Kidney glomerular epithelial cell (primary cell): ENCODE measurements at regions not wholly inside any gene's neighbourhood (a gene's known extent, or its start where the extent isn't known, plus 50 kb on each side); places are given as distances from the start of the nearest gene placed in this dataset.
A peak's percentile ranks its signal among the peaks of the same experiment; 100 is the strongest.
"Not testable (repeated sequence)": the region's sequence is repeated elsewhere in the genome, so short reads cannot be mapped to it uniquely, and the experiment has no call there.

Experiments
- DNase-seq: peaks from one replicate; lab custom pipeline; 2025; lab: John Stamatoyannopoulos, UW

DNA sequence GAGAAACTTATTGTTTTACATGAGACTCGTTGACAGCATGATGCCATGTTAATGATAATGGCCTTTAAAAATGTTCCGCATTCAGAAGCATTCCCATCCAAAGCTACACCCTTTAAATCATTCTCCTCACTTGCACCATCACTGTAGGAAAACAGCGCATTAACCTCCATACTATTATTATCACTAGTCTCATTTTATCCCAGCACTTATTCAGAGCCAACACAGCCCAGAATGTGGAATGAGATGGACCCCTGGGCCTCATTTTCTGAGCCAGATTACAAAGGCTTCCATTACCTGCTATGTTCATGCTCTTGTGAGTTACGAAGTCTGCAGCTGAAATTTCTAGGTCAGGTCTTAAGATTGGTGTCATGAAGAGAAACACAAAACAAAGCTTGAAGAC is 159.4 kb downstream of the HS3ST3A1 start:
- DNase-seq: no peak

DNA sequence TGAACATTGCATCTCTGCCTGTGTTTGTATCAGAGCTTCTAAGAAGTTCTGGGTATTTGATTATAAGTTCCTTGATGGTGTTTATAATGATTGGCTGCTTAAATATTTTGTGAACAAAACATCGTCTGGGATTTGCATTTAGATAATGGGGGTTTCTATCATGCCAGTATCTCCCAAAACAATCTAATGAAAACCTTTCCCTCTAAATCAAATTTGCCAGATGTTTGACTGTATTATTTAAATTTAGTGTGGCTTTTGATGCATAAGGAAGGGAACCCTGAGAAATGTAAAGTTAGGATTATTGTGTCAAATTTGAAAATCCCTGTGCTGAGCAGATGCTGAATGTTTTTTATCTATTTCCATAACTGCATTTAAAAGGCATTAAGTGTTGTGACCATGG is 159.9 kb downstream of the HS3ST3A1 start:
- DNase-seq: no peak

GRCh38 chr17:13437966-13438779 is 163.6 kb downstream of the HS3ST3A1 start:
- peak; percentile 56 for DNase-seq

DNA sequence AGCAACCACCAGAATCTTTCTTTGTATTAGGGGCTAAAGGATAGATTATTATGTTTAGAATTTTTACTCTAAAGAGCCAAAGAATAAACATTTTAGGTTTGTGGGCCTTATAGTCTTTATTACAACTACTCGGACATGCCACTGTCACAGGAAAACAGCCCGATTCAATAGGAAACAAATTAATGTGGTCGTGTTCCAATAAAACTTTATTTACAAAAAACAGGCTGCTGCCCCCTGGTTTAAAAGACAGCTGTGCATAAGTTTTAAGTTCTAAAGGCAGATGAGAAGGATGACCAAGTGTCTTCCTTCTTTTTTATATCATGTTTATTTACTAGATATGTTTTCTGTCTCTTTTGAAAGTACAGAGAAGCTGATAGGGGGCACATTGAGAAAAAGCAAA is 166.5 kb downstream of the HS3ST3A1 start:
- no peak for DNase-seq

DNA sequence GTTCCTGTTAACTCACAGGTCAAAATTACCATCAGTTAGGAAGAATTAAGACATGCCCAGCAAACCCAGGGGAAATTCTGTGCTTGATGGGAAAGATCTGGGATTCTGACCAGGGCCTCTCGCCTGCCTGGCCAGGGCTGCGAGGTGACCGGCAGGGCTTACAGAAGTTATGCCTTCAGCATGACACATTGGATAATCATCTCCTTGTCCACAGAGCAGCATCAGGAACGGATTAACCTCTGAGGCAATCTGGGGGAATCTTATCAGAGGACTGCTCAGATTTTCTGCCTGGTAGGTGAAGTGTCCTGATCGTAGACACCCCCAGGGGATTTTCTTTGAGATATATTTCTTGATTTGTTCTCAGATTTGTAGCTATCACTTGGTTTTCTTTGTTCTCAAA is 172.5 kb downstream of the HS3ST3A1 start:
- no peak for DNase-seq

DNA sequence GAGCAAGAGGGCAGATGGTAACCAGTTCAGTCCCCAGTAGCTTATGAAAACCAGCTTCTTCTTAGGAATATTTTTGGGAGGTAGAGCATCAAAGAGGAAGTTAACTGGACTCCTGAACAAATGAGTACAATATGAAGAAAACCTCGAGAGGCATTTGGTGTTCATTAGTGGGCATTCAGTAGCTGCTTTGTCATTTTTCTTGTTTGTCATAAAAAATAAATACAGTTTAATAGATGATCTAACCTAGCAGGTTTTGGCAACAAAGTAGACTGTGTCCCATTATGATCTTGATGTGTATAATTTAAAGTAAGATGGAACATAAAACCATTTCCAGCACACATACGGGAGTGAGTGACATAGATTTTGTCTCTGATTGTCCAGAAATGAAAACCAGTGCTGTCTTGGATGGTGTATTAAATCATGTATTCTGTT is 173.1 kb downstream of the HS3ST3A1 start:
- DNase-seq: no peak

DNA sequence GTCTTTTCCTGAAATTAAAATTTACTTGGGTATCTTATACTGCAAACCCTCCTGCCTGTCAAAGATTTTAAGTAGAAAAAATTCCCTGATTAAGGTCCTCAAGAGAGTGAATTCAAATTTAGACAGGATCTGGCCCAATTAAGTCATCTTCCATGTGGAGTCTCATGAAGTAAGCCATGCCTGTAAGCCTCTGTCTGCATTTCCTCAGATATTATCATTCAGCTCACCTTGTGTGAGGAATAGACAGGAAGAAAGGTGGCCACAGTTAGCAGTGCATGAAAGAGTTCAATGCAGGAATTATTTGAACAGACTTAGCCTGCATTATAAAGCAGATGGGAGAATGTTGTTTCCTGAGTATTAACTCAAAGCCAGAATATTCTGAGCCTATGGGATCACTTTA is 174.7 kb downstream of the HS3ST3A1 start:
- no peak for DNase-seq

- DNase-seq: no peak
Observed at GRCh38 chr17:13425390-13425789, 176.3 kb downstream of the HS3ST3A1 start.

- no peak for DNase-seq
Observed at GRCh38 chr17:13421581-13422130, 180.1 kb downstream of the HS3ST3A1 start.

GRCh38 chr17:13420878-13421277 is 180.9 kb downstream of the HS3ST3A1 start:
- DNase-seq: no peak

- no peak for DNase-seq
Observed at GRCh38 chr17:13420418-13420826, 181.3 kb downstream of the HS3ST3A1 start.

- no peak for DNase-seq
Observed at GRCh38 chr17:13419676-13420075, 182.1 kb downstream of the HS3ST3A1 start.

GRCh38 chr17:13418891-13419290 is 182.8 kb downstream of the HS3ST3A1 start:
- no peak for DNase-seq

DNA sequence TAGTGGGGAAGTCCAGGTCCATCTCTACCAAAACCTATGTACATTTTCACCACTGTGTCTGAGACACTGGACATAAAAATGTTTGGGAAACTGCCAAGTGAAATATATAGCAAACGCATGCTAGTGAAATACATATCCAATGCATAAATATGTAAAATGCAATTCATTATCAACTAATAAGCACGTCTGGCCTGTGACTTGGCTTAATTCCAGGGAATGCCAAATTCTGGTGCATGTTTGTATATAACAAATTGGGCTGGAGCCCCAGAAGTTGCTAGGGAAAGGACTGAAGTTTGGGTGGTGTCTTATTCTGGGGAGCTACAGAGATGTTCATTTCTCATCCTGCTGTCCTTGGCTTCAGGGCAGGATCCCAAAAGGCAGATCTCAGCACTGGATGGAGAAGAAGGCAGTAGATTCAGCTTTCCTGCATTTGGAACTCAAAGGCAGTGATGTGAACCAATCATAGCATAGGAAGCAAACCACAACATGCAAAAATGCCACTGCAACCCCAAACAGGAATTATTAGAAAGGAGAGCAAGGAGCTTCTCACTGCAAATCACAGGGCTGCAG is 184.3 kb downstream of the HS3ST3A1 start:
- no peak for DNase-seq

GRCh38 chr17:13416748-13417363 is 184.9 kb downstream of the HS3ST3A1 start:
- DNase-seq: no peak

- no peak for DNase-seq
Observed at GRCh38 chr17:13415871-13416416, 185.8 kb downstream of the HS3ST3A1 start.

DNA sequence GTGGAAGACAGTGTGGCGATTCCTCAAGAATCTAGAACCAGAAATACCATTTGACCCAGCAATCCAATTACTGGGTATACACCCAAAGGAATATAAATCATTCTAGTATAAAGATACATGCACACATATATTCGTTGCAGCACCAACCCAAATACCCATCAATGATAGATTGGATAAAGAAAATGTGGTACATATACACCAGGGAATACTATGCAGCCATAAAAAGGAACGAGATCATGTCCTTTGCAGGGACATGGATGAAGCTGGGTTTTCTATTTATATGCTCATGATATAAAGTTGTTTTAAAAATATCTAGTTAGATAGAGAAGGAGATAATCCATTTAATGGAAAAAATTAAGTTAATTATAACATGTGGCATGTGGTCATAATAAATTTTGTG is 186.5 kb downstream of the HS3ST3A1 start:
- DNase-seq: not testable (repeated sequence)

DNA sequence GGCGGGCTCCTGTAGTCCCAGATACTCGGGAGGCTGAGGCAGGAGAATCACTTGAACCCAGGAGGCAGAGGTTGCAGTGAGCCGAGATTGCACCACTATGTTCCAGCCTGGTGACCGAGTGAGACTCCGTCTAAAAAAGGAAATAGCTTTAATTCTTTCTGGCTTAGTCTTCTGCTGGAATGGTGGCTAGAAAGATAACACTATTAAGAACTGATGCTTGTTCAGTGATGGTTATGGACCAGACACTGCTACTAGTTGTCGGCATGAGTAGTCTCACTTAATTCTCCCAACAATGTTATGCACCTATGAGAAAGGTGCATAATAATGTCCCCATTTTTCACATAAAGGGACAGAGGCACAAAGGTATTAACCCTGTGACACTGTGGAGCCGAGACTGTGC is 188.7 kb downstream of the HS3ST3A1 start:
- DNase-seq: no peak

DNA sequence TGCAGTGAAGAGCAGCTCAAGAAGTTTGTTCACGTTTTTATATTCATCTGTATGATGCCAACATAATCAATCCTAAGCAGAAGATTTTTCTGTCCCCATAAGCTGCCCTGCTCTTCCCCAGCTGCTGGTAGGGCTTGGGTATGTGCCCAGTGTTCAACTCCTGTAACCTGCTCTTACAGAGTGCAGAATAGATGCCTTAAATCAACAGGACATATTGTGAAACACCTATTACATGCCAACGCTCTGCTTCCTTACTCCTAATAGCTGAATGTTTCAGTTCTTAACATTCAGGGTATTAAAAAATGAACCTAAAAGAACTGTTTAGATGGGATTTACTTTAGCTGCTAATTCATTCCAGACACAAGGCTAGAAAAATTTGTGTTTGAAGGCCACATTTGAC is 190.9 kb downstream of the HS3ST3A1 start:
- DNase-seq: no peak

DNA sequence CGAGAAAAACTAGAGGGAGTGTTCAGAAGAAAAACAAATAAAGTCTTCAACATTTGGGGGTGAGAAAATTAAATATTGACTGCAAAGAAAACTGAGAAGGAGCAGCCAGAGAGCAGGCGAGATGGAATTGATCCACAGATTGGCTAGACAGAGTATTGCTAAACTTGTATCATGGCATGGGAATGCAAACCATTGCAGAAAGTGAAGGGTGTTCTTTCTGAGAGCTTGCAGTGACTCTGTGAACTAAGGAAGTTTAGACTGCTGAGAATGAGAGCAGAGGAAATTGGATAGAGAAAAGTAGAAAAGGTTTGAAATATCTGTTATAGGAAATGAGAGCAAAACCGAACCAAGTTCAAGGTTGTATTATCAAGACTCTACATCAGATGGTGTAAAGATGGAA is 191.5 kb downstream of the HS3ST3A1 start:
- DNase-seq: no peak

DNA sequence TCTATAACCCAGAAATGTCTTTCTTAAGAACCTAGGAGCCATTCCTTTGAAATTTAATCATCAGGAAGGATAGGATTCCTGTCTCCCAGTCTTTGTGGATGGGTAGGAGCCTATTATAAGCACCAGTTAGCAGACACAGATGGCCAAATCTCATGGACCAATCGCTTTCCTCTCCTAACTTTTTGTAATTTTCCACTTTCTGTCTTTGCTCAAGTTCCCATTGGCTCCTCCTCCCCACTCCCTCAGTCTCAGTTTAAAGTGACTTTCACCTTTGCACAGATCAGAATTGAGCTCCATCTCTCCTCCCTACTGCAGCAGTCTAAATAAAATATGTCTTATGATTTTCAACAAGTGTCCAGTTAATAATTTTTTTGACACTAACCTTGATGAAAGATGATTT is 192.3 kb downstream of the HS3ST3A1 start:
- no peak for DNase-seq

DNA sequence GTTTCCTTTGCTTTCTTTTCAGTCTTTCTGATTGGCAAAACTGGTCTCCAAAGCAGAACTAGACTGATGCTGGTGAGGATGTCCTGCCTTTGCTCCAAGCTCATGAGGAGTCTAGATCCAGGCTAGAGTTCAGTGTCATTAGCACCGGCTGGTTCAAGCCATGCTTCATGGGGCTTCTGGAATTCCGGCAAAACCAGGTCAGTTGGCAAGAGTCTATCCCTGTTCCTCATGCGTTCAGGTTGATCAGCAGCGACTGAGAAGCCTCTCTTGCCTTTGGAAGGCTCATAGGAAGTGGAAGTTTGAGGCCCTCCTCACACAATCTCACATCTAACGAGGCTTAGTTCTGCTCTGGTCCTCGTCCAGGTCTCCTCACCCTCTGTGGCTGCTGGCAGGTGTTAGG is 194.3 kb downstream of the HS3ST3A1 start:
- no peak for DNase-seq

- DNase-seq: no peak
Observed at GRCh38 chr17:13405807-13406206, 195.9 kb downstream of the HS3ST3A1 start.
